GM21528 (cell line): ENCODE measurements at regions not wholly inside any gene's neighbourhood (a gene's known extent, or its start where the extent isn't known, plus 50 kb on each side); places are given as distances from the start of the nearest gene placed in this dataset.

ENCODE experiments used
- ATAC-seq: cut with Tn5 transposase; IDR thresholded peaks from one replicate; pipeline ENCODE4 v1.9.1; 2021; ENCODE audit warnings: mild to moderate bottlenecking, moderate library complexity; ENCODE audit not compliant: unreplicated experiment, low FRiP score

DNA sequence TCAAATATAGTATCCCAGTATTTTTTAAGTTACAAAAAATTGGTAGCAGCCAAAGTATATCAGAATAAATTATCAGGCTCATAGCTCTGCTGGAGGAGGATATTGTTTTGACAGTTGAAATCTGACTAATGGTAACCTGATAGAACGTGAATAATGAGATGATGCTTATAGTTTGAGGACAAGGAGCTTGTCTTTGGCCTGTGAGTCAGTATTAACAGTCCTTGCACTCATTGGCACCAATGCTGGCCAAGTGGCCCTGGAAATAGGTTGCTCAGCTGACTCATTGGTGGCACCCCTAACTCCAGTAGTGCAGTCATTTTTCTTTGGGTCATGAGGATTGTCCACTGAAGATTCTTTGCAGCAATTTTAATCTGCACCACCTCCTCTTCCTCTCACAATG is 203.3 kb upstream of the JADE1 start:
- no peak for ATAC-seq

DNA sequence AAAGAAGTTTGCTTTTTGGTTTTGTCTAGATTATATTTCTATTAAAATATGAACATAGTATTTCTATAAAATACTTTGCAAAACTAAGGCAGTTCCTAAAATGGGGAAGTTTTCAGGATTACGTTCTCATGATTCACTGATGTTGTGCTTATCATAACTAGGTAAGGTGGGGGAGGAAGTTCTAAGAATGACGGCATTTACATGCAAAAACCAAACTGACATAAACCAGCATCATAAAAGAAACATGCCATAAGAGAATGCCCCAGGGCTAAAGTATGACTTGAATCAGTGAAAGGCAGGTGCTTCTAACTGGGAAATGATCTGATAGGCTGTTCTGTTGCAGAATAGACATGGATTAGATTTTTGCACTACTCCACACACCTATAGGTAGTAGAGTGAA is 204.7 kb upstream of the JADE1 start:
- ATAC-seq: no peak

DNA sequence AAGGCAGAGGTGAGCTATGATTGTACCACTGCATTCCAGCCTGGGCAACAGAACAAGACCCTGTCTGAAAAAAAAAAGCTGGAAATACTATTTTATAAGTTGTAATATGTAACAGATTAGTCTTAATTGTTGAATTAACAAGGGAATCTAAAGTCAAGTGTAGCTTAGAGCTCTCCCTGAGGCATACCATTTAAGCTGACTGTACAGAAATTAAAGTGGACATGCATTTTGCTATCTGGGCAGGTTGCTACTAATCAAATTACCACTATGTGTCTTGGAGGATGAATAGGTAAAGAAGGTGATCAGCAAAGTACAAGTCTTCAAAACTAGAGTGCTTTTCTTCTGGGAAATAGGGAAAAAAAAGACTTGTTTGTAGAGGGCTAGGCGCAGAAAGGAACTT is 205.3 kb upstream of the JADE1 start:
- ATAC-seq: no peak

DNA sequence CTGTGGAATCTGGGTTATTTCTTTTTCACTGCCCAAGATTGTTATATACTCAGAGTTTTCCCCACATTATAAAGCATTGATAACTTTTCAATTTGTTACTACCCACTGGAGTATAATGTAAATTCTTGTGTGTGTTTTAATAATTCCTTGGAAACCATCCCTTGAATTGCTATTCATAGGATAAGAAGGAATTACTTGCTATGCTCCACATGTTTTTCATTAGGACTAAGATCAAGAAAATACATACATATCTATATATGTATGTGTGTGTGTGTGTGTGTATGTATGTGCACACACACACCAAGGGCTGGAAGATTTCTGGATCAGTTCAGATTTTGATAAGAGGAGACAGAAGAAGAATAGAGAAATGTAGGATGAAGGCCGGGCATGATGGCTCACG is 206.4 kb upstream of the JADE1 start:
- ATAC-seq: no peak

DNA sequence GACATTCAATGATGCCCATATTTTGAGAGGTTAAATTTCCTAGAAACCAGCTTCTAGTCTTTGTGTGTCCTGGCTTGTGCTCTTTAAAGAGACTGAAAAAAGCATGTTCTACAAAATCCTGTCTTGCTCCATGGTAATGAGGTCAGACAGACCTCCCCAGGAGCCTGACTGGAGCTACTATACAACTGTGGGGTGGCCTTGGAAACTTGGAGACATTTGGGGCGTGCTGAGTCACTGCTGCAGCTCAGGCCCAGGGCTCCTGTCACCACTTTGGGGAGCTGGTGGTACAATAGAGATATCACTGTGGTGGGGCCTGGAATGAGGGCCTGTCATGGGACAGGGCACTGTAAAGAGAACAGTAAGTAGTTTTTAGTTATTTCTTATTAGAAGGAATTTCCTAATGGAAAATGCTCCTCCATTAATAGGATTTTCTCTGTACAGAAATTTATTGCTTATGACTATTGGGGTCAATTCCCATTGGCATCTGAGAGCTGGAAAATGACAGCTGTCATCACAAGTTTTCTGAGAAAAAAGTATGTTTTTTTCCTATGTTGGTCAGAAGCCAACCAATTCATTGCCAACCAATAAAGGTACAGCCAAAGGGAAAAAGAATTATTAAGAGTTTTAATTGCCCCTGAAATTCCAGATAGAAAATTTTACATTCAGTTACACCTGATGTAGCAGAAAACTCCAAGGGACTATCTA is 207.4 kb upstream of the JADE1 start:
- no peak for ATAC-seq

DNA sequence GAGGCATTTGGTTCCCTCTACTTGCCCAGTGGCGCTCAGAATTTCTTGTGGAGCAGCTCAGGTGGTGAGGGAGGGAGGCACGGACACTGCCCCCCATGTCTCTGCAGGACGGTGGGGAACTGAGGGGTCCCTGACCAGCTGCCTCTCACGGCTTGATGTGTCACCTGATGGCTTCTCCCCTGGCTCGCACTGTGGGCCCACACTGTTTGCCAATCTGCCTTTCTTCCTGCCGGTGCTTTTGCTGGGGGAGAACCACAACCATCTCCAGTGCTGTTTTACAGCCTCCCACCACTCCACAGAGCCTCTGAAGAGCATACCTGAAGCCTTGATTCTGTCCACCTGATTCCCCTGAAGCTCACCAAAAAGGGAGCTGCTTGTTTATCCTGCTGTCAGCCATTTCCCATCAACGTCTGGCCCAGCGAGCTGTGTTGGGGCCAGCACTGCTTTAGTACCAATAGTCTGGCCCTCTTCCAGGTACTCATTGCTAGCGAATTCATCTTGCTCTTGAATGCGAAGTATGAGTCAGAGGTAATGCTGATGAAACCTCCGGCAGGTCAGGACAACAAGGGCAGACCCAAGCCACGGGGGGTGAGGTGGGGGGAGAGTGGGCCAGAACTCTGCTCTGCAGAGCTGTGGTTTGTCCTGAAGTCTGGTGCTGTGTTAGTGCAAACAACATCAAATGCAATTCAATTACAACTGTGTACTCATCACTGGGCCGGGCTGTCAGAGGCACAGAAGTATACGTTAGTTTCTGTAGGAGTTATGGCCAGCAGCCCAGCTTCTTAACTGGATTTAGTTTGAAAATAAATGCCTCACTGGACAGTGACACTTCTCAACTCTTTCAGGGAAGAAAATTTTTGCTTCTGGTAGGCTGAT is 208.3 kb upstream of the JADE1 start:
- no peak for ATAC-seq

DNA sequence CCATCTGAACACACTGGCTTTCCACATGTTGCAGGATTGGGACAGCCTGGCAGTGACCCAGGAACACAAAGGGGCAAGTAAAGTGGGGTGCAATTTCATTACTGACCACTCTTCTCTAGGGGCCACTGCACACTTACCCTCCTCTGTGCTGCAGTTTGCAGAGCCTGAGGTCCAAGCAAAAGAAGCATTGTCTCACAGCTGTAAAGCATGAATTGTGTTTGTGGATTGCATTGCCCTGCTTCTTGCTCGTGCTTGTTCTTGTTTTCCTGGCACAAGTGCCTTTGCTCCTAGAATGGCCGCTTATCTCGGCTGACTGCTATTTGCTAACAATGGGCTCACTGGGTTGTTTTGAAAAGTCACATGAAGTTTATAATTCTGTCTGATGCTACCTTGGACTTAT is 209.1 kb upstream of the JADE1 start:
- no peak for ATAC-seq

DNA sequence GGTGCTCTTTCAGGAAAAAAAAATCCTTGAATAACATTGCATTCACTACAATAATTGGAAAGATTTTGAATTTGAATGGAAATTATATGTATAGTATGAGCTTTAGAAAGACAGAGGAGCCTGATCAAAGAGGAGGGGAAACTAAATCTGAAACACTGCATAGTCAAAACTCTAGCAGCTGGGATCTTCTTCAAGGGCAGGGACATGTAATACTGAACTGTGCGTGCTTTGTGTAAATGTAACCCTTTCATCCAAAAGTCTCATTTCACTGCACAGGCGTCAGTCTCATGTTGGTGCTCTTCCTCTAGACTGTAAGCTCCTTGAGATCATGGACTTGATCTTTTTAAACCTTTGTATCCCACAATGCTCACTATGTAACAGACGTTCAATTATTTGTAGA is 212.0 kb upstream of the JADE1 start:
- no peak for ATAC-seq

DNA sequence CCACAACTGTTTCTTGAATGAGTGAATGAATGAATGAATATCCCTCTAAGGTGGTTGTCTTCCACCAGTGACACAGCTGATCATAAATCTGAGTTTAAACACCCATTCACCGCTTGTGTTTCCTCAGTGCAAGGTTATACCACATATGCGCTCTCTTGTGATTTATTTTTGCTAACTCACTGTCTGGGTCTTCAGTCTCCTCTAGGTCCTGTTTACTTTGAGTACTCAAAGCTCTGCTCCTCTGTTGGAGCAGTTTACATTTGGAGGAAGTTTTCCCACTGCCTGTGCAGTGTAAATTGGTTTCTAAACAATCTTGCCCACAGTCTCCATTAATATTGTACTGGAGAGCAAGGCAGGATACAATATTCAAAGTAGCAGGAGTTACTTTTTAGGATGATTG is 212.6 kb upstream of the JADE1 start:
- ATAC-seq: no peak

DNA sequence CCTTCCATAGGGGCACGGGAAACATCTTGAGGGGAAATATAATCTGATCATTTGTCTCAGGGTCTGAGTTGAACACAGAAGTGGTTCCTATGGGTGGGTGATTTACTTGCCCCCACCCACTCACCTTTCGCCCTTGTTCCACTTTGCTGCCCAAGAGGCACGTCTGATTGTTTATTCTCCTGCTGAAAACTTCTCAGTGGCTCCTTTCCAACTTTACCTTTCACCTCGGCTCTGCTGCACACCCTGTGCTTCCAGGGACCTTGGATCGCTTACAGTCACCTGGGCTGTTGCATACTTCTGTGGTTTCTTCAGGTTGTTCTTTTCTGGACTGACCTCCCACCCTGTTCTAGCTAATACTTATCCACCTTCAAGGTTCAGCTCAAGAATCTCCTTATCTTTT is 213.4 kb upstream of the JADE1 start:
- no peak for ATAC-seq

DNA sequence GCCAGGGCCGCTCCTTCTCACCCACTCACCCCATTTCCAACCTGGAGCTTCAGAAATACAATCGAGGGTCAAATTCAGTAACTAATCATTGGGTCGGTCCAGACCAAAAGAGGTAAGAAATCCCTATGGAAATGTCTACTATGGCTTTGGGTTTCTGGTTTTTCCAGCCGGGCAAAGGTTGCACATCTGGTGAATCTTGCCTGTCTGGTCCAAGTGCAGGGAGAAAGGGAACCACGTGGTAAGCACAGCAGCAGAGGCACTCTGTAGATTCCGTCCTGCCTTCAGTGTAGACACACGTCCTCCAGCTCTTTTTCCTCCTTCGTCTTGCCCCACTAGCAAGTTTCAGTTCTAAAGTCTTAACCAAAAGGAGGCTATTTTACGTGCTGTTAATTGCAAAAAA is 218.0 kb upstream of the JADE1 start:
- no peak for ATAC-seq

DNA sequence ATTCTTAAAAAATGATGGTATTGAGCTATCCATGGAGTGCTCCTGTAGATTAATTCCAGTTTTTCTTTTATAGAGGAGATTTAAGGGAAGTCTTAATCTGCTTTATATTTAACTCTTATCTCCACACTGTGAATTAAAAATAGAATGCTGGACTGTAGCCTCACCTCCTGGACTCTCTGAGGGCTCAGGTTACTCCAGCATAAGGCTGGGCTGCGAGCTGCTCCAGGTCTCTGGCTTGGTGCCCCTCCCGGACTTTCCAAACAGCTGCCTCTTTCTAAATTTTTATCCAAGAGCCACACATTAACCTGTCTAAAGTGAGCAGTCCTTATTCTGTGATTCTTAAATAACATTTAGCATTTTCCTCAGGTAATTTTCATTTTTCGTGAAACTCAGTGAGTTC is 218.7 kb upstream of the JADE1 start:
- ATAC-seq: no peak

DNA sequence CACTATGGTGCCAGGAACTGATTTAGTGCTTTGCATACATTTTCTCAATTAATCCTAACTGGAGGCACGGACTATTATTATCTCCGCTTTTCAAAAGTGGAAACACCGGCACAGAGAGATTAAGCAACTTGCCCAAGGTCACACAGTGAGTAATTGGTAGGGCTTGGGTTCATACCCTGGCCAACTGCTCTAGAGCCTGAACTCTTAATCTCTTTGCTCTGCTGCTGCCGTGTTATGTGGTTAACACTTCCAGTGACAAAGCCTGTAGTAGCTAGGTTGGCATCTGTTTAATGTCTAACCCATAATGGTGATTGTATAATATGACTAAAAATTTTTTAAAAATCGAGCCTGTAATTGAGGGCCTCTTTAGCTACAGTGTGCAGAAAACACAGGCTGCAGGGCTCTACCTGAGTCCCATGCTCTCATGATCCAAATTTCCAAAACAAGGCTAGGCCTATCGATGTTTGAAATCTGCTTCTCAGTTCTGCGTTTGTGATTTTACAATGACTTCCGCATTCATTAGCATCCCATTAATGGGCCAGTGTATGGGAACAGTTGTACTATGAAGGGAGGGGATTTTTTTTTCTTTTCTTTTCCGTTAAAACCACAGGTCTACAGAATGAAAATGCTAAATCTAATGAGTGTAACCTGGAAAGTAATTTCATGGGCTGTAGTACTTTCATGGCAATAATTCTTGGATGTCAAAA is 219.3 kb upstream of the JADE1 start:
- ATAC-seq: no peak

DNA sequence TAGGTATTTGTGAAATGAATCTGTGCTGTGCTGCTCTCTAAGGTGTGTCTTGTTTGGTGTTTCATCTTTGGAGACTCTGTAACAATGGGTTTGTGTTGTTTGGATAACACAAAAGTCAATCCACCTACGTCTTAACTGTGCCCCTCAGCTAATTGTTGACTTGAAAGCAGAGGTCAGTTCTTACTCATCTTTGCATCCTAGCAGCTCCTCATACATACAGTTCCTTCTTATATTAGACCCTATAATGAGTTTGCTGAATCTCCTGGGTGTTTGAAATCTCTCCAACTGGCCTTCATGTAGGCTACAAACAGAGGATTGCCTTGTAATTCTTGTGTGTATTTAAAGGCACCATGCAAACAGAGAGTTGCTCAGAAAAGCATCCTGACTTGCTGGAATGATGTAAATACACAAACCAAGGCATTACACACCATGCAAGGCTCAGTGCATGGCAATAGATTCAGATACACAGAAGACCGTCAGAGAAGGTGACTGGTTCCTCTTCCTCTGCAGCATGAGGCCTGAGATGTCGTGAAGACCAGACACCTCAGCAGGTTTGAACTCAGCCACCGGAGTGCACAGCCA is 220.0 kb upstream of the JADE1 start:
- no peak for ATAC-seq

DNA sequence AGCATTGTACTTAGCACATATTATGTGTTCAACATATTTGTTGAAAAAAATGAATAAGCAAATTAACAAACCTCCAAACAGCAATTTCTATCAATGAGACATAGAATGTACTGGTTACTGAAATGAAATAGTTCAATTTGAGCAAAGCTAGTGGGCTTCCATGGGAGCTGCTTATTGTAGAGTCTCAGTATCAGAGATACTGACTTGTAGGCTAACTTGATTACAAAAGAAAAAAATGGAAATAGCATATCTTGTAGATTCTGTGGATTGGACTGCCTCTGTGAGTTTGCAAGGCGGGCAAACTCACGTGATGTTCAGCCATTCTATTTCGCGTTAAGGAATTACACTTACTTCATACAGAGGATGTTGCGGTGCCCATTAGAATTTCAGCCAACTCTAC is 222.1 kb upstream of the JADE1 start:
- ATAC-seq: no peak

DNA sequence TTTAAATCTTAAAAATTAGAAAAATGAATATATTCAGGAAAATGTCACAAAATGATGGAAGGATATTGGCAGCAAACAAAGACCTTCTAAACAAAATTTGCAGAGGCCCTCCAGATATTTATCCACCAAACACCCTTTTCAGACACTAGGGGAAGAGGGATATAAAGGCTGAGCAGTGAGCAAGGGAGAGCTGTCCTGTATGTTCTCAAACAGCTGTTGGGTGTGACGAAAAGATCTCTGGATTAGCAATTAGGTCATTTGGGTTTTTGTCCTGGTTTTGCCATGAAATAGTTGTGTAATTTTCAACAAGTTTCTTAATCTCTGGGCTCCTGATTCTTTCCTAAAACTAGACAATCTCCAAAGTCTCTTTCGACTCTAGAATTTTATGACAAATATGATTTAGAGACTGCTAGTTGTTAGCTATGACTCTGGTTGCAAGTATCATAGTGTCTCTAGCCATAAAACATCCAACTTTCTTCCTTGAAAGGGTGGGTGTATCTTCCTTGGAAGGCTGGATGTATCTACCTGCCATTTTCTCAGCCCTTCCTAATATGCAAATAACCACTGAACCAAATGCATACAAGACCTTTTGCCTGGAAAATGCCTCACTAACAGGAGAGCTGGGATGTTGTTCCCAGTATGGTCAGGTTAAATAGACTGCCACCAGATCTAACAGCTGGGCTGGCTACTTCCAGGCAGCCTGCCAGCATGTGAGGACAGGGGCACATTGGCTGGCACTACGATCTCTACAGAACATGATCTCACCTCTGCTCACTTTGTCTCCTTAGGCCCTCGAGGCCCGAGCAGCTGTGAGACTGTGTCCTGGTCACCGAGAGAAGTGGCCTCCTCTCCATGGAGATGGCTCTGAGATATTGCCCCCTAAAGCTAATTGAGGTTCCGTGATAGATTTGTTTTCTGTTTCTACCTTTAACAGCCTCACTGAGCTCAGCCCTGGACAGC is 225.5 kb upstream of the JADE1 start:
- ATAC-seq: no peak

DNA sequence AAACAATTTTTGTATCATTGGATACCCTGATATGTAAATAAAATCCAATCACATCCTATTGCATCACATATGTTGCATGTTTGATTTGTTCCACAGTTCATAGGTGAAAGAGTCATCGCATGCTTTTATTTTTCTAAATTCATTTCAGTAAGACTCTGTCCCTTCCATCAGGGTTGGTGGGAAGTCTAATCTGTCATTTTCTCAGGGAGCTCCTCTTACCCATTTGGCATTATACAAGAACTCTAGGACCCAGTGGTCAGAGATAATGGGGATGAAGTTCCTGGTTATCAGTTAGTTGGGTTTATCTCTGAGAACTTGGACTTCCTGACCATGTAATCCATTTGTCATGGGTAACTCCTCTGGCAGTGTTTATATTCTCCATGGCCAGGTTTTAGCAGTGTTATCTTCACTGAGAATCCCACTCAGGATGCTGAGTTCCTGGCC is 227.1 kb upstream of the JADE1 start:
- no peak for ATAC-seq

DNA sequence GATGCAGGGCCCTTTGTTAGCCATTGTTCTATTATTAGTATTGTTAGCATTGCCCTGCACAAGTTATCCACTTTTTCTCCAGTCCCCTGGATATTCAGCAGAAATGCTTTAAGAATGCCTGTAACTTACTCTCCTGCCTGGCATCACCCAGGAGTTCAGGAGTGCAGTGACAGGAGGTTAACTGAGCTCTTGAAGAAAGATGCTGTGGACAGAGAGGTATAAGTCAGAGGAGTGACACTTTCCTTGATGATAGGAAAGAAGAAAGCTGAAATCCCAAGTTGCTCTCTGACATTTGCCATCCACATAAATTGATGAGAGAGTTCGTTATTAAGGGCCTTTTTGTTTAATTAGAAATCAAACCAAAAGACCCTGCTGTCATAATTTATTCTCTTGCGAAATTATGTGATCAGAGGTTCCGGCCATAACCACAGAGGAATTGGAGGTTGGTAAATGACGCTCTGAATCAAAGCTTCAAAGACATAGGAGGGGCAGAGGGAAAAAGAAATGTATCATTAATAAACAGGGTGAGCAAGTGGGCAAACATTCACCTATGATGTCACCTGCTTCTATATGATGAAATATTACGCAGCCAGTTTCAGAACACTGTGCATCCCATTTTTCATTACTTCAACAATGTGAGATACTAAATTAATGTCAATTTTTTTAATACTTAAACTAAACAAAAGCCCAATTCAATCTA is 230.2 kb upstream of the JADE1 start:
- ATAC-seq: no peak

DNA sequence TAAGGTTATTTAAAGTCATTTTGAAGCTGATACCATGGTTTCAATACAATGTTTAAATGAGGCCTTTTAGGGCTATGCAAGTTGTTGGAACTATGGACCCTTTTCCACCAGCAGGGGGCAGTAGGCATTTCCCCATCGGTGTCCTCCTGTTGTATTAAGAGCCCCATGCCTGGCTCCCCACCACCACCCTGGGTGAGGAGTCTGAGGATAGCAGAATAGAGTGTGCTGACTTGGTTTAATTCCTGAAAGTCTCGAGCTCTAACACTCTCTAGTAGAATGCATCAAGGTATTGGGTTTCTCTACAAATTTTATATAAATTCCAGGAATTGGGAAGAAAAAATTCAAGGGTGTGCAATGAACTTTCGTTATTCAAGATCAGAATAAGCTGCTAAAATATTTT is 234.8 kb upstream of the JADE1 start:
- peak; percentile 91 for ATAC-seq
